ENCODE measurements at regions not wholly inside any gene's neighbourhood (a gene's known extent, or its start where the extent isn't known, plus 50 kb on each side); places are given as distances from the start of the nearest gene placed in this dataset.

DNA sequence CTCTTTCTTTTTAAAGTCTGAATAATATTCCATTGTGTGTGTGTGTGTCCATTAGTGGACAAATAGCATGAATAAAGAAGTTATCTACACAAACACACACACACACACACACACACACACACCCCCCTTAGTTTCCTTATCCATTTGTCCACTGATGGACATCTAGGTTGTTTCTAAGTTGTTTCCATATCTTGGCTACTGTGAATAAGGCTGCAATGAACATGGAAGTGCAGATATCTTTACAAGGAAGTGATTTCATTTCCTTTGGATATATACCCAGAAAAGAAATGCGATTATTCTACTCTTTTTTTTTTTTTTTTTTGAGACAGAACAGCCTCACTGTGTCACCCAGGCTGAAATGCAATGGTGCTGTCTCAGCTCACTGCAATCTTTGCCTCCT lies 113.5 kb downstream of the MBL2 start:
- no peak for TF ChIP-seq POLR2AphosphoS5 (IDR thresholded peaks at IDR 0.05; ENCODE audit: borderline replicate concordance, low read depth, low read length)
- TF ChIP-seq EZH2 (IDR thresholded peaks at IDR 0.05): no peak
- TF ChIP-seq FOXP2 (optimal IDR thresholded peaks at IDR 0.05; ENCODE audit: control extremely low read depth, extremely low read length, insufficient read depth): no peak
